ENCODE measurements at regions not wholly inside any gene's neighbourhood (a gene's known extent, or its start where the extent isn't known, plus 50 kb on each side); places are given as distances from the start of the nearest gene placed in this dataset.

DNA sequence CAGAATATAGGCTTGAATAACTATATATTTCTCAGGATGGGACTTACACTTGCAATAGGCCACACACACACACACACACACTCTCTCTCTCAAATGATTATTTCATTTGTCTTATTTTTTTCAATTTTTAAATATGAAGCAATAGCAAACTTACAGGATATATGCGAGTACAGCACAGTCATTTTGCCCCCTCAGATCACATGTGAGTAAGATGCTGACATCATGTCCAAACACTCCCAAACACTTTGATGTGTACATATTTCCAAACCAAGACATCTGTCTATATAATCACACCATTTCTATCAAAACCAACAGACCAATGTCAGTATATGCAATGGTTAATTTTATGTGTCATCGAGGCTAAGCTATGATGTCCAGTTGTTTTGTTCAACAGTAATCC lies 1535.9 kb upstream of the FLRT2 start:
- Histone ChIP-seq H3K36me3 (ENCODE audit: insufficient read depth, low read length) (no peaks in the 10 kb centered on the region), H3K4me2 (ENCODE audit: low read length) (no peak overlapping the region), H4K20me1 (ENCODE audit: insufficient read depth, low read length) (no peaks in the 10 kb centered on the region), H3K79me2 (ENCODE audit: insufficient read depth, low read length) (no peaks in the 10 kb centered on the region), H3K4me1 (ENCODE audit: insufficient read depth, low read length, severe bottlenecking) (no peaks in the 10 kb centered on the region), H3K4me3 (ENCODE audit: low read depth, low read length, poor library complexity, severe bottlenecking) (no peak overlapping the region), H3K9me3 (ENCODE audit: low read length) (no peaks in the 10 kb centered on the region), H3K27ac (ENCODE audit: low read depth, low read length, poor library complexity, severe bottlenecking) (no peak overlapping the region), H3K27me3 (ENCODE audit: insufficient read depth, low read length) (no peaks in the 10 kb centered on the region), H2AFZ (ENCODE audit: low read length) (no peak overlapping the region), H3K9ac (ENCODE audit: low read length) (no peak overlapping the region), H3K9me2 (ENCODE audit: low read depth, low read length) (no peaks in the 10 kb centered on the region), H3F3A (ENCODE audit: insufficient read depth, low read length) (no peaks in the 10 kb centered on the region)
- TF ChIP-seq, protein P1, sequence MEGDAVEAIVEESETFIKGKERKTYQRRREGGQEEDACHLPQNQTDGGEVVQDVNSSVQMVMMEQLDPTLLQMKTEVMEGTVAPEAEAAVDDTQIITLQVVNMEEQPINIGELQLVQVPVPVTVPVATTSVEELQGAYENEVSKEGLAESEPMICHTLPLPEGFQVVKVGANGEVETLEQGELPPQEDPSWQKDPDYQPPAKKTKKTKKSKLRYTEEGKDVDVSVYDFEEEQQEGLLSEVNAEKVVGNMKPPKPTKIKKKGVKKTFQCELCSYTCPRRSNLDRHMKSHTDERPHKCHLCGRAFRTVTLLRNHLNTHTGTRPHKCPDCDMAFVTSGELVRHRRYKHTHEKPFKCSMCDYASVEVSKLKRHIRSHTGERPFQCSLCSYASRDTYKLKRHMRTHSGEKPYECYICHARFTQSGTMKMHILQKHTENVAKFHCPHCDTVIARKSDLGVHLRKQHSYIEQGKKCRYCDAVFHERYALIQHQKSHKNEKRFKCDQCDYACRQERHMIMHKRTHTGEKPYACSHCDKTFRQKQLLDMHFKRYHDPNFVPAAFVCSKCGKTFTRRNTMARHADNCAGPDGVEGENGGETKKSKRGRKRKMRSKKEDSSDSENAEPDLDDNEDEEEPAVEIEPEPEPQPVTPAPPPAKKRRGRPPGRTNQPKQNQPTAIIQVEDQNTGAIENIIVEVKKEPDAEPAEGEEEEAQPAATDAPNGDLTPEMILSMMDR (IDR thresholded peaks at IDR 0.05; ENCODE audit: low read length), result no peak
- TF ChIP-seq EZH2 (IDR thresholded peaks at IDR 0.05; ENCODE audit: borderline replicate concordance, low read length), result no peak

DNA sequence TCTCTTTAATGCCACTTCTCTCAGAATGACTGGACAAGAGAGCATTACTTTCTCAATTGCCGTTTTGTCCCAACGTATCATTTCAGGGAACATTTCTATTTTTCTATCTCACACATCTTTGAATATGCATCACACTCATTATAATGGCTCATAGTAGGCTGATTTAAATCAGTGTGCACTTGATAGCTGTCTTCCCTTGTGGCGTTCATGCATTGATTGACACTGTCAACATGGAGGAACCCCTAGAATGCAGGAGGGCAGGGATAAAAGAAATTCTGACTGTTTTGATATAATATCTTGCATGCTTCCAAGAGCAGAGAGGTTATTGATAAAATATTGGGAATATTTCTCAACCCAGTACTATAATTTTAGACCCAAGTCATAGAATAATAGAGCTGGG lies 1528.9 kb upstream of the FLRT2 start:
- H3K9me3 ChIP-seq (ENCODE audit: low read length), result no peaks in the 10 kb centered on the region
- no peaks in the 10 kb centered on the region for H3F3A ChIP-seq (ENCODE audit: insufficient read depth, low read length)
- H3K9me2 ChIP-seq (ENCODE audit: low read depth, low read length), result no peaks in the 10 kb centered on the region
- H4K20me1 ChIP-seq (ENCODE audit: insufficient read depth, low read length), result no peaks in the 10 kb centered on the region
- no peaks in the 10 kb centered on the region for H3K4me1 ChIP-seq (ENCODE audit: insufficient read depth, low read length, severe bottlenecking)
- H3K36me3 ChIP-seq (ENCODE audit: insufficient read depth, low read length), result no peaks in the 10 kb centered on the region
- TF ChIP-seq, protein P1 (IDR thresholded peaks at IDR 0.05; ENCODE audit: low read length), result no peak
- TF ChIP-seq EZH2 (IDR thresholded peaks at IDR 0.05; ENCODE audit: borderline replicate concordance, low read length), result no peak
- no peaks in the 10 kb centered on the region for H3K79me2 ChIP-seq (ENCODE audit: insufficient read depth, low read length)
- H3K4me2 ChIP-seq (ENCODE audit: low read length), result no peak overlapping the region
- H2AFZ ChIP-seq (ENCODE audit: low read length), result no peak overlapping the region
- no peak overlapping the region for H3K9ac ChIP-seq (ENCODE audit: low read length)
- H3K27ac ChIP-seq (ENCODE audit: low read depth, low read length, poor library complexity, severe bottlenecking), result no peak overlapping the region
- H3K27me3 ChIP-seq (ENCODE audit: insufficient read depth, low read length), result no peaks in the 10 kb centered on the region
- no peak overlapping the region for H3K4me3 ChIP-seq (ENCODE audit: low read depth, low read length, poor library complexity, severe bottlenecking)

DNA sequence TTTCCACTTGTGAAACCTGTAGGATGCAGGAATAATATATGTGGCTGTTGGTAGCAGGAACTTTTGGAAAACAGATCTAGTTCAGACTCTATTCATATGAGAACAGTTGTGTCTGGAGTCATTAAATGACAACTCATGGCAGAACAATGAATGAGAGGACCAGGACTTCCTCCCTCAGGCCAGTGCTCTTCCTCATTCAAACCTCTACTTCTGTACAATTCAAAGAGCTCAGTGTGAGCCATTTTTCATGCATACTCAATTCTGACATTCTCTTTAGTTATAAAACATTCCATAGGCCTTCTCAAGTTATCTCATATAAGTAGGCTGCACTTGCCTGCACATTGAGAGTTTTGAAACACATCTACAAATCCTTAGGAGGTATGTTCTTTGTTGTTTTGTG lies 1526.6 kb upstream of the FLRT2 start:
- Histone ChIP-seq H3K27me3 (ENCODE audit: insufficient read depth, low read length) (no peaks in the 10 kb centered on the region), H3K27ac (ENCODE audit: low read depth, low read length, poor library complexity, severe bottlenecking) (no peak overlapping the region), H3K79me2 (ENCODE audit: insufficient read depth, low read length) (no peaks in the 10 kb centered on the region), H3K36me3 (ENCODE audit: insufficient read depth, low read length) (no peaks in the 10 kb centered on the region), H3F3A (ENCODE audit: insufficient read depth, low read length) (no peaks in the 10 kb centered on the region), H2AFZ (ENCODE audit: low read length) (no peak overlapping the region), H3K4me2 (ENCODE audit: low read length) (no peak overlapping the region), H3K9me2 (ENCODE audit: low read depth, low read length) (no peaks in the 10 kb centered on the region), H4K20me1 (ENCODE audit: insufficient read depth, low read length) (no peaks in the 10 kb centered on the region), H3K4me3 (ENCODE audit: low read depth, low read length, poor library complexity, severe bottlenecking) (no peak overlapping the region), H3K4me1 (ENCODE audit: insufficient read depth, low read length, severe bottlenecking) (no peaks in the 10 kb centered on the region), H3K9me3 (ENCODE audit: low read length) (no peaks in the 10 kb centered on the region), H3K9ac (ENCODE audit: low read length) (no peak overlapping the region)
- TF ChIP-seq, protein P1 (IDR thresholded peaks at IDR 0.05; ENCODE audit: low read length), result no peak
- no peak for TF ChIP-seq EZH2 (IDR thresholded peaks at IDR 0.05; ENCODE audit: borderline replicate concordance, low read length)
